LNCaP clone FGC (cell line): ENCODE measurements at regions not wholly inside any gene's neighbourhood (a gene's known extent, or its start where the extent isn't known, plus 50 kb on each side); places are given as distances from the start of the nearest gene placed in this dataset.
"Not testable (repeated sequence)": the region's sequence is repeated elsewhere in the genome, so short reads cannot be mapped to it uniquely, and the experiment has no call there.

ENCODE experiments used
- DNase-seq: peaks from one replicate; pipeline ENCODE4 v3.0.0-alpha.2; 2011; ENCODE audit warnings: low read depth
- H3K4me3 ChIP-seq: 2 replicates; pipeline ENCODE4 v1.5.1; 2011; ENCODE audit warnings: mild to moderate bottlenecking, low read depth, low read length, control low read depth
- TF ChIP-seq, protein P1 (sequence below): IDR thresholded peaks from 2 replicates; pipeline ENCODE4 v1.5.1; 2012; ENCODE audit warnings: mild to moderate bottlenecking; ENCODE audit not compliant: control insufficient read depth, insufficient read depth; ENCODE audit errors: extremely low read depth

DNA sequence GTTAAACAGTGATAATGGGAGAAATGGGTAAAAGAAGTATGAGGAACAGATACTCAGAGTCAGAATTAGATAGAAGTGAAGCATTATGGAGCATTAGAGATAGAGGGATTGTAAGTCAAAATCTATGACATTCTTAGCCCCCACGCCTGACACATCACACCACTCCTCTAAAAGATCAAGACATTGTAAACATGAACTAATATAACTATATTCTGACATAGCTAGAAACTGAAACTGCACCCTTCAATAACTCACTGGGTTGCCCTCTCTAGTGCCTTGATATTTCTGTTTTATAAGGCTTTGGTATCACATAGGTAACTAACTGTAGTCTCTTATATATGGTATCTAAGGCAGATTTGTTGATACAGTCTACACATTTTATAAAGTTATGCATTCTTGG is 684.3 kb upstream of the DPPA4 start:
- TF ChIP-seq, protein P1, sequence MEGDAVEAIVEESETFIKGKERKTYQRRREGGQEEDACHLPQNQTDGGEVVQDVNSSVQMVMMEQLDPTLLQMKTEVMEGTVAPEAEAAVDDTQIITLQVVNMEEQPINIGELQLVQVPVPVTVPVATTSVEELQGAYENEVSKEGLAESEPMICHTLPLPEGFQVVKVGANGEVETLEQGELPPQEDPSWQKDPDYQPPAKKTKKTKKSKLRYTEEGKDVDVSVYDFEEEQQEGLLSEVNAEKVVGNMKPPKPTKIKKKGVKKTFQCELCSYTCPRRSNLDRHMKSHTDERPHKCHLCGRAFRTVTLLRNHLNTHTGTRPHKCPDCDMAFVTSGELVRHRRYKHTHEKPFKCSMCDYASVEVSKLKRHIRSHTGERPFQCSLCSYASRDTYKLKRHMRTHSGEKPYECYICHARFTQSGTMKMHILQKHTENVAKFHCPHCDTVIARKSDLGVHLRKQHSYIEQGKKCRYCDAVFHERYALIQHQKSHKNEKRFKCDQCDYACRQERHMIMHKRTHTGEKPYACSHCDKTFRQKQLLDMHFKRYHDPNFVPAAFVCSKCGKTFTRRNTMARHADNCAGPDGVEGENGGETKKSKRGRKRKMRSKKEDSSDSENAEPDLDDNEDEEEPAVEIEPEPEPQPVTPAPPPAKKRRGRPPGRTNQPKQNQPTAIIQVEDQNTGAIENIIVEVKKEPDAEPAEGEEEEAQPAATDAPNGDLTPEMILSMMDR = no peak

DNA sequence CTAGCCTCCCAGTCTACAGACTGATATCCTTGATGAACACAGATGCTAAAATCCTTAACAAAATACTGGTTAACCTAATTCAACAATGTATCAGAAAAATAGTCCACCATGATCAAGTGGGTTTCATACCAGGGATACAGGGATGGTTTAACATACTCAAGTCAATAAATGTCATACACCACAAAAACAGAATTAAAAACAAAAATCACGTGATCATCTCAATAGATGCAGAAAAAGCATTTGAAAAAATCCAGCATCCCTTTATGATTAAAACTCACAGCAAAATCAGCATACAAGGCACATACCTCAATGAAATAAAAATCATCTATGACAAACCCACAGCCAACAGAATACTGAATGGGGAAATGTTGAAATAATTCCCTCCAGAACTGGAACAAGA is 685.7 kb upstream of the DPPA4 start:
- not testable (repeated sequence) for DNase-seq, H3K4me3 ChIP-seq

More for the DNA sequence above, 684.3 kb upstream of the DPPA4 start:
- H3K4me3 ChIP-seq = no peak overlapping the region
- no peak for DNase-seq

DNA sequence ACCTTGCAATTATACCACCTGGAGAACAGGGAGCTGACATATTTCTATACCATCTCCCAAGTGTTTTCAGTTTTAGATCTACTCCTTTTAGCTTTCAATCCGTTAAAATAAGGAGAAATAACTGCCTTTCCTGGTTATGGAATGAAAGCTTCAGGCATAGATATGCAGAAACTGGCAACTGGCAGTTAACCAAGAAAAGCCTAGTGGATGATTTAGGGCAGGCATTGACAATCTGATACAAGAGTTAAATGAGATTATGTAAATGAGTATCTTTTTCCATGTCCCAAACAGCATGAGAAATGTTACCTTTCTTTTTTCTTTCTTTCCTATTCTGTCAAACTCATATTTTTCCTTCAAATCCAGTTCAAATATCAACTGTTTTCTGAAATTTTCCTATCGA is 689.1 kb upstream of the DPPA4 start:
- DNase-seq = no peak
- H3K4me3 ChIP-seq = no peak overlapping the region
- TF ChIP-seq, protein P1 = no peak

DNA sequence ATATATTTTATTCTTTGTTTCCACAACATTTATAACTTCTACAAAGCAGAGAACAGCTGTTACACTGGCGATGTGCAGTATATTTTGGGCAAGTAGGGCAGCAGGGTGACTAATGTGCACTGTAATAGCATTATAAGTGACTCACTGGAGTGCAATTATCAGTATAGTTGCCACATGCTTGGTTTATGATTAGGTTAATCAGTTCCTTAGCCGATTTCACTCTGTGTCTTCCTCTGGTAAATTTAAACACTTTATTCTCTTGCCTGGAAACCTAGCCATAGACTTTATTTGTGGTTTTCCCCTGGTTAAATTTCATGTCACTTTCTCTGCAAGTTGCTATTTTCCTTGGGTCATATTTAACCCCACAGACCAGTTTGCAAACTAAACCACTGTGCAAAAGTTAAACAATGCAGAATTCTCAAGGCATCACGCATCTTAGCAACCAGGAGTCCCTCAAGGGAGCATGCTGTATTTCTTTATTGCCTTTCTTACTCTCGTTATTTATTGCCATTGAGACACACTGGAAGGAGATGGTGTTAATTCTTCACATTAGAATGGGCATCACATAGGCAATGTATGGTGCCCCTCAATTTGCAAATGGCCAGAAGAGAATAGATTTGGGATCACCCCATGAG is 690.2 kb upstream of the DPPA4 start:
- no peak for DNase-seq
- no peak overlapping the region for H3K4me3 ChIP-seq
- TF ChIP-seq, protein P1 = no peak

DNA sequence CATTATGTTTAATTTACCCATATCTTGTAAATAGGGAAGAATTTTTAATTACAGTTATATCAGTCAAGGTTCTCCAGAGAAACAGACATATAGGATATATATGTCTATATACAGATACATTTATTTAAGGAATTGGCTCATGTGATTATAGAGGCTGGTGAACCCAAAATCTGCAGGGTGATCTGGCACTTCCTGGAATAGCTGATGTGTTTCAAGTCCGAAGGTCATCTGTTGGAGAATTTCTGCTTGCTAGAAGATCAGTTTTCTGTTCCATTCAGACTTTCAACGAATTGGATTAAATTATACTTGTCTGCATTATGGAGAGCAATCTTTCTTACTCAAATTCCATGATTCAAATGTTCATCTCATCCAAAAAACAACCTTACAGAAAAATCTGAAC is 694.6 kb upstream of the DPPA4 start:
- TF ChIP-seq, protein P1 = no peak
- no peak for DNase-seq
- no peak overlapping the region for H3K4me3 ChIP-seq

DNA sequence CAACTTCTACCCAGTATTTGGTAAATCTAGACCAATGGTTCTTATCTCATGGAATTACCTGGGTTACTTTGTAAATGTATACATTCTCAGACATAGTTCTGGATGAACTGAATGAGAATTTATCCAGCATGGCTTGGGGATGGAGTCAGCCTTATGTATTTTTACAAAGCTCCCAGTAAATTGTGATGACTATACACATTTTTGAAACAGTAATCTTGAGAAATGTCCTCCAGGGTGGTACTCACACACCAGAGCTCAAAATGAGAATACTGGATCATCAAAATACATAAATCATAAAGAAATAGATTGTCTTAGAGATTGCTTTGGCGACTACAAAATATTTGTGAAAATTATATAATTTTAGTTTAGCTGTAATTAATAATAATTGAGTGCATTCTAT is 722.1 kb upstream of the DPPA4 start:
- DNase-seq = no peak
- no peak overlapping the region for H3K4me3 ChIP-seq
- TF ChIP-seq, protein P1 = no peak

DNA sequence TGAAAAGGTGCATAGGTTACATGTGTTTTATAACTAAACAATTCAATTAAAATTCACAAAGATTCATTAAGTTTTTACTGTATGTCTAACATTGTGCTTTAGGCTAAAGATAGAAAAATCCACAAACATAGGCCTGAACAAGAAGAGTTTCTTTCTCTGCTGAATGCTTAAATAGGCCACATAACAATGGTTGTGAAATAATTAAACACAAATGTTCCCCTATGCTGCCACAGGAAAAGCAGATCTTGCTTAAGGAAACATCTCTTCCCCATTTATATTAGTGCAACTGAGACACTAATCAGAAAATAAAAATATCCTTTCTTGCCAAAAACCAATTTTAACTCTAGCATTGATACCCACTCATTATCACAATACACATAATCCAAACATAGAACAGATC is 725.4 kb upstream of the DPPA4 start:
- H3K4me3 ChIP-seq = no peak overlapping the region
- TF ChIP-seq, protein P1 = no peak
- DNase-seq = no peak
